Ovary (tissue), 7 donors: ENCODE measurements at regions not wholly inside any gene's neighbourhood (a gene's known extent, or its start where the extent isn't known, plus 50 kb on each side); places are given as distances from the start of the nearest gene placed in this dataset.

Experiments
- DNase-seq, 5 donors: peaks; one replicate each; pipeline ENCODE4 v3.0.0-alpha.2; 2019 to 2020
- H3K27ac ChIP-seq, 2 donors: fragments of 200-600 bp; one replicate each; pipeline versions ENCODE4 v1.5.1 to v1.8.0; 2019 to 2022
- H3K27me3 ChIP-seq: fragments of 200-600 bp; one replicate; pipeline ENCODE4 v1.8.0; 2022
- H3K36me3 ChIP-seq: fragments of 200-600 bp; sonication (generic); one replicate; pipeline ENCODE4 v1.5.1; 2019
- H3K4me1 ChIP-seq: one replicate; pipeline ENCODE4 v1.8.1; 2013; ENCODE audit warnings: mild to moderate bottlenecking, moderate library complexity; ENCODE audit not compliant: insufficient read depth
- H3K4me3 ChIP-seq: fragments of 200-600 bp; sonication (generic); one replicate; pipeline ENCODE4 v1.5.1; 2017
- H3K9me3 ChIP-seq, 2 donors: fragments of 200-600 bp in 1 of 2; sonication (generic) in 1 of 2; one replicate each; pipeline versions ENCODE4 v1.5.1 to v1.8.1; 2013 to 2019; ENCODE audit warnings: mild to moderate bottlenecking in 1 of 2, moderate library complexity in 1 of 2
- EP300 ChIP-seq: sonication (generic); formaldehyde crosslinking; IDR thresholded peaks from one replicate; pipeline ENCODE4 v1.6.1; 2017; ENCODE audit warnings: antibody characterized with exemption
- POLR2A ChIP-seq: fragments of 450-650 bp; IDR thresholded peaks from one replicate; pipeline ENCODE4 v1.6.1; 2017; ENCODE audit warnings: antibody characterized with exemption, mild to moderate bottlenecking, moderate library complexity
- WGBS, 3 donors: extraction: QIAGEN DNeasy Blood & Tissue Kit in 1 of 3; methylation state at CpG; one replicate each; pipeline versions ENCODE4 v1.1.5 to v1.1.7; 2013 to 2017; 5-methylcytosine and 5-hydroxymethylcytosine counted together
- intact Hi-C, 4 donors: fragments of 100-400 bp; cut with DNase I; formaldehyde crosslinking; loops; one replicate each; pipeline versions ENCODE4 v1.11.0 to v1.15.1; 2022 to 2023
- TF ChIP-seq, protein P1 (sequence below), 3 donors: fragments of 450-650 bp in 2 of 3; fragments of 200-600 bp in 1 of 3; IDR thresholded peaks; one replicate each; pipeline versions ENCODE4 v1.5.1 to v1.8.0; 2016 to 2022; ENCODE audit warnings: antibody characterized with exemption in 3 of 3, mild to moderate bottlenecking in 1 of 3
- donor health status: DM: no; HTN: no; CAD: no; lungs with moderate emphysema.
- donor health status: DM: no; HTN: no; CAD: no.
- donor health status: Bipolar disorder and iron deficiency.
- donor health status: DM: no; HTN: no; CAD: no.
- donor health status: DM: yes; HTN: yes; CAD: no.

DNA sequence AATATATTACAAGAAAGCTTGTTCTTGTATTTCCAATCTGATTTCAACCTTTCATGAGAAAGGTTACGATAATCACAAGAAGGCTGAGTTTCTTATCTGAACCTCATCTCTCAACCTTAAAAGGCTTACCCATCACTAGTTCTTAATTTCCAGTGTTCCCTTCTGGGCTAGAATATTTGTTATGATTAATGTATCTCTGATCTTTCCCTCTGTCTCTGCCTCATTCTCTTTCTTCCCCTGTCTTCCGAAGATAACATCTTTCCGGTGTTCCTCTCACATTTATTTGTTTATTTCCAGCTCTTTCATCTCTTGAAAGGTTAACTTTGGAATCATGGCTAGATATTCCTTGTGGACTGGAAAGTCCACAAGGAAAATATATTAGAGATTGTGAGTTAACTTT, 255.9 kb downstream of the SLC6A15 start:
- whole genome bisulfite sequencing, 3 donors = 30 to 40% (median 38%) methylated on average over 3 of the region's 3 CpGs
- H3K4me1 ChIP-seq = no peaks in the 10 kb centered on the region

GRCh38 chr12:84653482-84653881, 259.1 kb downstream of the SLC6A15 start:
- no peak overlapping the region for H3K4me3 ChIP-seq
- no peaks in the 10 kb centered on the region for H3K27me3 ChIP-seq
- 86 to 91% (median 88%) methylated on average over 2 of the region's 2 CpGs for WGBS, 3 donors
- no peaks in the 10 kb centered on the region for H3K9me3 ChIP-seq
- TF ChIP-seq EP300 (no peak), POLR2A (no peak)
- TF ChIP-seq, protein P1, sequence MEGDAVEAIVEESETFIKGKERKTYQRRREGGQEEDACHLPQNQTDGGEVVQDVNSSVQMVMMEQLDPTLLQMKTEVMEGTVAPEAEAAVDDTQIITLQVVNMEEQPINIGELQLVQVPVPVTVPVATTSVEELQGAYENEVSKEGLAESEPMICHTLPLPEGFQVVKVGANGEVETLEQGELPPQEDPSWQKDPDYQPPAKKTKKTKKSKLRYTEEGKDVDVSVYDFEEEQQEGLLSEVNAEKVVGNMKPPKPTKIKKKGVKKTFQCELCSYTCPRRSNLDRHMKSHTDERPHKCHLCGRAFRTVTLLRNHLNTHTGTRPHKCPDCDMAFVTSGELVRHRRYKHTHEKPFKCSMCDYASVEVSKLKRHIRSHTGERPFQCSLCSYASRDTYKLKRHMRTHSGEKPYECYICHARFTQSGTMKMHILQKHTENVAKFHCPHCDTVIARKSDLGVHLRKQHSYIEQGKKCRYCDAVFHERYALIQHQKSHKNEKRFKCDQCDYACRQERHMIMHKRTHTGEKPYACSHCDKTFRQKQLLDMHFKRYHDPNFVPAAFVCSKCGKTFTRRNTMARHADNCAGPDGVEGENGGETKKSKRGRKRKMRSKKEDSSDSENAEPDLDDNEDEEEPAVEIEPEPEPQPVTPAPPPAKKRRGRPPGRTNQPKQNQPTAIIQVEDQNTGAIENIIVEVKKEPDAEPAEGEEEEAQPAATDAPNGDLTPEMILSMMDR (IDR thresholded peaks at IDR 0.05) = no peak
- H3K36me3 ChIP-seq = no peaks in the 10 kb centered on the region
- no peak overlapping the region for H3K27ac ChIP-seq
- intact Hi-C loops = no loop called here
- no peak for DNase-seq
- H3K4me1 ChIP-seq = no peaks in the 10 kb centered on the region

More for the DNA sequence above, 255.9 kb downstream of the SLC6A15 start:
- intact Hi-C loops = no loop called here
- Histone ChIP-seq H3K36me3 (no peaks in the 10 kb centered on the region), H3K27me3 (no peaks in the 10 kb centered on the region), H3K4me3 (no peak overlapping the region), H3K27ac (no peak overlapping the region), H3K9me3 (no peaks in the 10 kb centered on the region)
- TF ChIP-seq, protein P1 (IDR thresholded peaks at IDR 0.05) = no peak
- no peak for TF ChIP-seq POLR2A
- no peak for TF ChIP-seq EP300
- DNase-seq = no peak

DNA sequence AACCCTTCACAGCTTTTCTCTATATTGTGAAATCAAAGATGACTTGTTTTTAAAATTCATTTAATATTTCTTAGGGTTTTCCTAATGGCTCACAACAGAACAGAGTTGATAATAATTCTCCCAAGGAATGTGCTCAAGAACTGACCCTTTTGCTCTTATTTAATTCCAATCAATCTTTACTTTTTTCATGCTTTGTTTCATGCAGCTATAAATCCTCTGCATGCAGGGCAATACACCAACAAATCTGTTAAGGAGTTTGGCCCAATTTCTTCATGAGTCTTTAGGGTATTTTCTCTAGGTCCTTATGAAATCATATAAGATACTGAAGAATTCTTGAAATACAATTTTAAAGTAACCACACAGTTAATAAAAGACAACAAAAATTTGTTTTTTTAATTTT, 264.2 kb downstream of the SLC6A15 start:
- no peak for DNase-seq
- H3K36me3 ChIP-seq = no peaks in the 10 kb centered on the region
- TF ChIP-seq, protein P1 (IDR thresholded peaks at IDR 0.05) = no peak
- TF ChIP-seq POLR2A = no peak
- TF ChIP-seq EP300 = no peak
- H3K9me3 ChIP-seq = no peaks in the 10 kb centered on the region
- H3K27me3 ChIP-seq = no peaks in the 10 kb centered on the region
- H3K4me1 ChIP-seq = no peaks in the 10 kb centered on the region
- no peak overlapping the region for H3K4me3 ChIP-seq
- intact Hi-C loops = no loop called here
- H3K27ac ChIP-seq = no peak overlapping the region

- DNase-seq = no peak
- TF ChIP-seq EP300 = no peak
- TF ChIP-seq, protein P1 (IDR thresholded peaks at IDR 0.05) = no peak
- TF ChIP-seq POLR2A = no peak
- WGBS, 3 donors = 45 to 66% (median 55%) methylated on average over 2 of the region's 2 CpGs
- Histone ChIP-seq H3K4me3 (no peak overlapping the region), H3K27ac (no peak overlapping the region), H3K36me3 (no peaks in the 10 kb centered on the region), H3K9me3 (no peaks in the 10 kb centered on the region), H3K4me1 (no peaks in the 10 kb centered on the region), H3K27me3 (no peaks in the 10 kb centered on the region)
- intact Hi-C loops = no loop called here
These were observed 267.7 kb downstream of the SLC6A15 start for GRCh38 chr12:84644908-84645307.

- TF ChIP-seq EP300 = no peak
- TF ChIP-seq, protein P1 (IDR thresholded peaks at IDR 0.05) = no peak
- TF ChIP-seq POLR2A = no peak
- no peak for DNase-seq
These were observed 268.6 kb downstream of the SLC6A15 start for GRCh38 chr12:84643993-84644392.

More at GRCh38 chr12:84643993-84644392, 268.6 kb downstream of the SLC6A15 start:
- intact Hi-C loops = no loop called here
- Histone ChIP-seq H3K9me3 (no peaks in the 10 kb centered on the region), H3K4me1 (no peaks in the 10 kb centered on the region), H3K27me3 (no peaks in the 10 kb centered on the region), H3K4me3 (no peak overlapping the region), H3K36me3 (no peaks in the 10 kb centered on the region), H3K27ac (no peak overlapping the region)
- 90 to 98% (median 92%) methylated on average over 1 of the region's 1 CpG for WGBS, 3 donors
